Testis (tissue), 2 donors: ENCODE measurements at regions not wholly inside any gene's neighbourhood (a gene's known extent, or its start where the extent isn't known, plus 50 kb on each side); places are given as distances from the start of the nearest gene placed in this dataset.

ENCODE experiments used
- POLR2A ChIP-seq: fragments of 450-650 bp; IDR thresholded peaks from one replicate; pipeline ENCODE4 v1.6.1; 2017; ENCODE audit warnings: antibody characterized with exemption, mild to moderate bottlenecking, moderate library complexity
- TF ChIP-seq, protein P1 (sequence below), 3 experiments: fragments of 450-650 bp in 2 of 3; fragments of 200-600 bp in 1 of 3; sonication (generic) in 1 of 3; IDR thresholded peaks; one replicate each; pipeline ENCODE4 v1.5.1; 2016 to 2019; ENCODE audit warnings: antibody characterized with exemption in 3 of 3, mild to moderate bottlenecking in 2 of 3, moderate library complexity in 1 of 3

- TF ChIP-seq, protein P1, sequence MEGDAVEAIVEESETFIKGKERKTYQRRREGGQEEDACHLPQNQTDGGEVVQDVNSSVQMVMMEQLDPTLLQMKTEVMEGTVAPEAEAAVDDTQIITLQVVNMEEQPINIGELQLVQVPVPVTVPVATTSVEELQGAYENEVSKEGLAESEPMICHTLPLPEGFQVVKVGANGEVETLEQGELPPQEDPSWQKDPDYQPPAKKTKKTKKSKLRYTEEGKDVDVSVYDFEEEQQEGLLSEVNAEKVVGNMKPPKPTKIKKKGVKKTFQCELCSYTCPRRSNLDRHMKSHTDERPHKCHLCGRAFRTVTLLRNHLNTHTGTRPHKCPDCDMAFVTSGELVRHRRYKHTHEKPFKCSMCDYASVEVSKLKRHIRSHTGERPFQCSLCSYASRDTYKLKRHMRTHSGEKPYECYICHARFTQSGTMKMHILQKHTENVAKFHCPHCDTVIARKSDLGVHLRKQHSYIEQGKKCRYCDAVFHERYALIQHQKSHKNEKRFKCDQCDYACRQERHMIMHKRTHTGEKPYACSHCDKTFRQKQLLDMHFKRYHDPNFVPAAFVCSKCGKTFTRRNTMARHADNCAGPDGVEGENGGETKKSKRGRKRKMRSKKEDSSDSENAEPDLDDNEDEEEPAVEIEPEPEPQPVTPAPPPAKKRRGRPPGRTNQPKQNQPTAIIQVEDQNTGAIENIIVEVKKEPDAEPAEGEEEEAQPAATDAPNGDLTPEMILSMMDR (IDR thresholded peaks at IDR 0.05), result no peak
- no peak for TF ChIP-seq POLR2A
Observed at GRCh38 chr12:125353871-125354270, 288.6 kb downstream of the AACS start.
